22Rv1 (cell line): ENCODE measurements at regions not wholly inside any gene's neighbourhood (a gene's known extent, or its start where the extent isn't known, plus 50 kb on each side); places are given as distances from the start of the nearest gene placed in this dataset.

Experiments used
- CTCF ChIP-seq: fragments of 450-650 bp; IDR thresholded peaks from 2 replicates; pipeline ENCODE4 v1.5.1; 2017; ENCODE audit warnings: mild to moderate bottlenecking
- ZFX ChIP-seq: fragments of 450-650 bp; IDR thresholded peaks from 2 replicates; pipeline ENCODE4 v1.6.1; 2017; ENCODE audit warnings: antibody characterized with exemption, borderline replicate concordance

DNA sequence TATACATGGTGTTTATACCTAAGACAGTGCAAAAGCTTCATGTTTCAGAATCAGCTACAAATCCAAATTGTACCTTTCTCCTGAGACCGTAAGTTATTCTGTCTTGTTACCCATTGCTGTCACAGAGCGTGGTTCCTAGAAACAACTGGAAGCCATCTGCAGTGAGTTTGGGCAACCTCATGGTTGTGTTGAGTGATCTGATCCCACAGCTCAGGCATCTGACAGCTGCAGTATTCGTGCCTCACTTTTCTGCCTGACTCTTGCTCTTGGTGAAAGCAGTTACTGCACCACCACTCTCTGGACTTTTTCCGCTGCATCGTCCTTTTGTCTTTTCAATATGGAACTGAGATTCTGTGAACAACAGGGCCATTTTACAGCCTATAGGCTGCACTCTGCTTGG is 752.6 kb downstream of the MAFB start:
- TF ChIP-seq CTCF (no peak), ZFX (no peak)
